ENCODE measurements at regions not wholly inside any gene's neighbourhood (a gene's known extent, or its start where the extent isn't known, plus 50 kb on each side); places are given as distances from the start of the nearest gene placed in this dataset.

DNA sequence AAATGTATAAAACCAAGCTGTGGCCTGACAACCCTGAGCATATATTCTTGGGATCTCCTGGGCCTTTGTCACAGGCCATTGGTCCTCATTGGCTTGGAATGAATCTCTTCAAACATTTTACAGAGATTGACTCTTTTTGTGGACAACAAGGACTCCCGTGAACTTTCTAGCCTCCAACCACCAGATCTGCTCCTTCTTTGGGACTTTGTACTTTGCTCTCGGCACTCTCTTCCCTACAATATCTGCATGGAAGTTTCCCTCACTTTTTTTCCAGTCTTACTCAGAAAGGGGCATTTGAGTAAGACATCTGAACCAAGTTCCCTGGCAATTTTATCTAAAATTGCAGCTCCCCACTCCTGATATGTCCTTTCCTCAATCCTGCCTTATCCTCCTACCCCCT lies 158.8 kb downstream of the PHLDA1 start (continued):
- TF ChIP-seq, protein P1, sequence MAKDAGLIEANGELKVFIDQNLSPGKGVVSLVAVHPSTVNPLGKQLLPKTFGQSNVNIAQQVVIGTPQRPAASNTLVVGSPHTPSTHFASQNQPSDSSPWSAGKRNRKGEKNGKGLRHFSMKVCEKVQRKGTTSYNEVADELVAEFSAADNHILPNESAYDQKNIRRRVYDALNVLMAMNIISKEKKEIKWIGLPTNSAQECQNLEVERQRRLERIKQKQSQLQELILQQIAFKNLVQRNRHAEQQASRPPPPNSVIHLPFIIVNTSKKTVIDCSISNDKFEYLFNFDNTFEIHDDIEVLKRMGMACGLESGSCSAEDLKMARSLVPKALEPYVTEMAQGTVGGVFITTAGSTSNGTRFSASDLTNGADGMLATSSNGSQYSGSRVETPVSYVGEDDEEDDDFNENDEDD (CRISPR knock-in tag; IDR thresholded peaks at IDR 0.05; ENCODE audit: borderline replicate concordance), result 0 out of 2 replicates have a peak, but pooled peaks have one; percentile 25
- no peak for TF ChIP-seq PCBP1 (IDR thresholded peaks at IDR 0.05; ENCODE audit: borderline replicate concordance, low read depth, low read length)
- no peak for TF ChIP-seq HMG20B (CRISPR knock-in tag; conservative IDR thresholded peaks at IDR 0.05)
- TF ChIP-seq PAX8 (CRISPR knock-in tag; IDR thresholded peaks at IDR 0.05; ENCODE audit: borderline replicate concordance), result no peak
- TF ChIP-seq ZNF766 (CRISPR knock-in tag; IDR thresholded peaks at IDR 0.05; ENCODE audit: borderline replicate concordance), result no peak
- no peak for TF ChIP-seq ZNF564 (CRISPR knock-in tag; IDR thresholded peaks at IDR 0.05)
- TF ChIP-seq MIXL1 (CRISPR knock-in tag; IDR thresholded peaks at IDR 0.05), result no peak
- TF ChIP-seq, protein P2, sequence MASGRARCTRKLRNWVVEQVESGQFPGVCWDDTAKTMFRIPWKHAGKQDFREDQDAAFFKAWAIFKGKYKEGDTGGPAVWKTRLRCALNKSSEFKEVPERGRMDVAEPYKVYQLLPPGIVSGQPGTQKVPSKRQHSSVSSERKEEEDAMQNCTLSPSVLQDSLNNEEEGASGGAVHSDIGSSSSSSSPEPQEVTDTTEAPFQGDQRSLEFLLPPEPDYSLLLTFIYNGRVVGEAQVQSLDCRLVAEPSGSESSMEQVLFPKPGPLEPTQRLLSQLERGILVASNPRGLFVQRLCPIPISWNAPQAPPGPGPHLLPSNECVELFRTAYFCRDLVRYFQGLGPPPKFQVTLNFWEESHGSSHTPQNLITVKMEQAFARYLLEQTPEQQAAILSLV (CRISPR knock-in tag; IDR thresholded peaks at IDR 0.05; ENCODE audit: borderline replicate concordance), result no peak
- TF ChIP-seq ZNF652 (CRISPR knock-in tag; IDR thresholded peaks at IDR 0.05; ENCODE audit: borderline replicate concordance, low read depth), result peak; percentile 20; the same call in 1 of the 2 replicates
- no peak for TF ChIP-seq ZNF30 (CRISPR knock-in tag; IDR thresholded peaks at IDR 0.05)
- TF ChIP-seq REXO4 (CRISPR knock-in tag; IDR thresholded peaks at IDR 0.05; ENCODE audit: borderline replicate concordance), result no peak
- TF ChIP-seq ZNF468 (CRISPR knock-in tag; IDR thresholded peaks at IDR 0.05), result no peak
- TF ChIP-seq POLR2G (IDR thresholded peaks at IDR 0.05; ENCODE audit: low read depth, low read length), result no peak
- TF ChIP-seq WIZ (CRISPR knock-in tag; IDR thresholded peaks at IDR 0.05), result no peak
- no peak for TF ChIP-seq SSRP1 (CRISPR knock-in tag; IDR thresholded peaks at IDR 0.05)
- TF ChIP-seq BRCA1 (CRISPR knock-in tag; IDR thresholded peaks at IDR 0.05), result no peak
- TF ChIP-seq, protein P3, sequence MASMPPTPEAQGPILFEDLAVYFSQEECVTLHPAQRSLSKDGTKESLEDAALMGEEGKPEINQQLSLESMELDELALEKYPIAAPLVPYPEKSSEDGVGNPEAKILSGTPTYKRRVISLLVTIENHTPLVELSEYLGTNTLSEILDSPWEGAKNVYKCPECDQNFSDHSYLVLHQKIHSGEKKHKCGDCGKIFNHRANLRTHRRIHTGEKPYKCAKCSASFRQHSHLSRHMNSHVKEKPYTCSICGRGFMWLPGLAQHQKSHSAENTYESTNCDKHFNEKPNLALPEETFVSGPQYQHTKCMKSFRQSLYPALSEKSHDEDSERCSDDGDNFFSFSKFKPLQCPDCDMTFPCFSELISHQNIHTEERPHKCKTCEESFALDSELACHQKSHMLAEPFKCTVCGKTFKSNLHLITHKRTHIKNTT (CRISPR knock-in tag; IDR thresholded peaks at IDR 0.05), result no peak
- TF ChIP-seq HNF4A (CRISPR knock-in tag; IDR thresholded peaks at IDR 0.05), result peak; percentile 96
- no peak for TF ChIP-seq ZNF841 (CRISPR knock-in tag; IDR thresholded peaks at IDR 0.05; ENCODE audit: borderline replicate concordance)
- no peak for TF ChIP-seq ZFP37 (CRISPR knock-in tag; IDR thresholded peaks at IDR 0.05; ENCODE audit: borderline replicate concordance)
- no peak for TF ChIP-seq PAF1 (CRISPR knock-in tag; IDR thresholded peaks at IDR 0.05)
- no peak for TF ChIP-seq PLRG1 (conservative IDR thresholded peaks at IDR 0.05)
- TF ChIP-seq MAFG (CRISPR knock-in tag; IDR thresholded peaks at IDR 0.05), result no peak
- no peak for TF ChIP-seq NR1H2 (CRISPR knock-in tag; IDR thresholded peaks at IDR 0.05; ENCODE audit: borderline replicate concordance, low read depth)
- TF ChIP-seq ZNF354B (CRISPR knock-in tag; IDR thresholded peaks at IDR 0.05), result no peak
- TF ChIP-seq ZNF484 (CRISPR knock-in tag; IDR thresholded peaks at IDR 0.05; ENCODE audit: borderline replicate concordance, low read depth), result no peak
- TF ChIP-seq, protein P4, sequence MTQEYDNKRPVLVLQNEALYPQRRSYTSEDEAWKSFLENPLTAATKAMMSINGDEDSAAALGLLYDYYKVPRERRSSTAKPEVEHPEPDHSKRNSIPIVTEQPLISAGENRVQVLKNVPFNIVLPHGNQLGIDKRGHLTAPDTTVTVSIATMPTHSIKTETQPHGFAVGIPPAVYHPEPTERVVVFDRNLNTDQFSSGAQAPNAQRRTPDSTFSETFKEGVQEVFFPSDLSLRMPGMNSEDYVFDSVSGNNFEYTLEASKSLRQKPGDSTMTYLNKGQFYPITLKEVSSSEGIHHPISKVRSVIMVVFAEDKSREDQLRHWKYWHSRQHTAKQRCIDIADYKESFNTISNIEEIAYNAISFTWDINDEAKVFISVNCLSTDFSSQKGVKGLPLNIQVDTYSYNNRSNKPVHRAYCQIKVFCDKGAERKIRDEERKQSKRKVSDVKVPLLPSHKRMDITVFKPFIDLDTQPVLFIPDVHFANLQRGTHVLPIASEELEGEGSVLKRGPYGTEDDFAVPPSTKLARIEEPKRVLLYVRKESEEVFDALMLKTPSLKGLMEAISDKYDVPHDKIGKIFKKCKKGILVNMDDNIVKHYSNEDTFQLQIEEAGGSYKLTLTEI (CRISPR knock-in tag; conservative IDR thresholded peaks at IDR 0.05), result no peak
- TF ChIP-seq KLF15 (CRISPR knock-in tag; IDR thresholded peaks at IDR 0.05; ENCODE audit: borderline replicate concordance), result no peak
- TF ChIP-seq RFX5 (IDR thresholded peaks at IDR 0.05; ENCODE audit: low read depth, low read length), result no peak
- TF ChIP-seq KAT7 (CRISPR knock-in tag; IDR thresholded peaks at IDR 0.05; ENCODE audit: borderline replicate concordance), result no peak
